ENCODE measurements at regions not wholly inside any gene's neighbourhood (a gene's known extent, or its start where the extent isn't known, plus 50 kb on each side); places are given as distances from the start of the nearest gene placed in this dataset.

DNA sequence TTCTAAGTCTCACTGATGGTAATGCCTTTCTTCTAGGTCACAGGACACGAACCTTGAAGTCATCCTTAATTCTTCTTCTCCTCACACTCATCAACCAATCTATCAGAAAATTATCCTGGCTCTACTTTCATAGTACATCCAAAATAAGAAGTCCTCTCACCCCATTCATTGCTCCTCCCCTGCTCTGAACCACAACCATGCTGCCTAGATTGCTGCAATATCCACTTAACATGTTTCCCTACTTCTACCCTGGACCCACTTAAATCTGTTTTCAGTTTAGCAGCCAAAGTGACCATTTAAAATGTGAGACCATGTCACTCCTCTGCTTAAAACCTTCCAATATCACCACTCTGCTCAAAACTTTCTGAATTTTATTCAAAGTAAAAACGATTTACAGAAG is 445.9 kb upstream of the FAT3 start:
- 34% methylated on average over 2 of the region's 2 CpGs for WGBS (ENCODE audit: insufficient coverage)
- TF ChIP-seq, protein P1, sequence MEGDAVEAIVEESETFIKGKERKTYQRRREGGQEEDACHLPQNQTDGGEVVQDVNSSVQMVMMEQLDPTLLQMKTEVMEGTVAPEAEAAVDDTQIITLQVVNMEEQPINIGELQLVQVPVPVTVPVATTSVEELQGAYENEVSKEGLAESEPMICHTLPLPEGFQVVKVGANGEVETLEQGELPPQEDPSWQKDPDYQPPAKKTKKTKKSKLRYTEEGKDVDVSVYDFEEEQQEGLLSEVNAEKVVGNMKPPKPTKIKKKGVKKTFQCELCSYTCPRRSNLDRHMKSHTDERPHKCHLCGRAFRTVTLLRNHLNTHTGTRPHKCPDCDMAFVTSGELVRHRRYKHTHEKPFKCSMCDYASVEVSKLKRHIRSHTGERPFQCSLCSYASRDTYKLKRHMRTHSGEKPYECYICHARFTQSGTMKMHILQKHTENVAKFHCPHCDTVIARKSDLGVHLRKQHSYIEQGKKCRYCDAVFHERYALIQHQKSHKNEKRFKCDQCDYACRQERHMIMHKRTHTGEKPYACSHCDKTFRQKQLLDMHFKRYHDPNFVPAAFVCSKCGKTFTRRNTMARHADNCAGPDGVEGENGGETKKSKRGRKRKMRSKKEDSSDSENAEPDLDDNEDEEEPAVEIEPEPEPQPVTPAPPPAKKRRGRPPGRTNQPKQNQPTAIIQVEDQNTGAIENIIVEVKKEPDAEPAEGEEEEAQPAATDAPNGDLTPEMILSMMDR (IDR thresholded peaks at IDR 0.05): no peak
- TF ChIP-seq EZH2 (IDR thresholded peaks at IDR 0.05; ENCODE audit: borderline replicate concordance, insufficient read depth, low read depth, low read length, poor library complexity, severe bottlenecking): no peak
- intact Hi-C loops (cut with micrococcal nuclease): no loop called here
- ATAC-seq (ENCODE audit: low read depth): no peak
- DNase-seq: no peak
- H2AFZ ChIP-seq (ENCODE audit: insufficient read depth, low read depth, low read length, poor library complexity, severe bottlenecking): no peak overlapping the region
- POLR2A ChIA-PET: no interaction called here
- H3K4me3 Mint-ChIP-seq: no peak overlapping the region
- H3K4me1 Mint-ChIP-seq: no peaks in the 10 kb centered on the region
- no peak overlapping the region for H3K27ac Mint-ChIP-seq
- H3K79me2 ChIP-seq (ENCODE audit: control insufficient read depth, insufficient read depth, low read length): no peaks in the 10 kb centered on the region
- H3K4me2 ChIP-seq (replicated peaks; ENCODE audit: low read depth, low read length, poor library complexity, severe bottlenecking): no peak overlapping the region
- no peaks in the 10 kb centered on the region for H3K4me1 ChIP-seq (ENCODE audit: control insufficient read depth in 2 of 2, insufficient read depth in 2 of 2, low read length in 2 of 2)
- no peak overlapping the region for H3K27ac ChIP-seq (ENCODE audit: low read length in 2 of 2)
- H3K27me3 Mint-ChIP-seq: no peaks in the 10 kb centered on the region
- H4K20me1 ChIP-seq (ENCODE audit: control insufficient read depth, insufficient read depth, low read length, poor library complexity, severe bottlenecking): no peaks in the 10 kb centered on the region
- no peak overlapping the region for H3K9ac ChIP-seq (ENCODE audit: low read length)
- H3K27me3 ChIP-seq (replicated peaks in 1 of 4; ENCODE audit: control extremely low read depth in 1 of 4, control insufficient read depth in 3 of 4, insufficient read depth in 4 of 4, low read length in 3 of 4): no peaks in the 10 kb centered on the region
- no peak overlapping the region for H3K4me3 ChIP-seq (ENCODE audit: control extremely low read depth in 1 of 5, extremely low read depth in 1 of 5, insufficient read depth in 1 of 5, low read depth in 2 of 5, low read length in 4 of 5)
- peaks cover 8% of the 10 kb centered on the region for H3K9me3 Mint-ChIP-seq (ENCODE audit: insufficient read depth)
- H3K9me3 ChIP-seq (ENCODE audit: control extremely low read depth in 1 of 3, control insufficient read depth in 2 of 3, insufficient read depth in 1 of 3, low read length in 2 of 3): peaks cover 0 to 8% (median 0%) of the 10 kb centered on the region in 3 donors
- H3K36me3 ChIP-seq (replicated peaks in 1 of 2; ENCODE audit: control extremely low read depth in 1 of 2, control insufficient read depth in 1 of 2, extremely low read depth in 1 of 2, insufficient read depth in 2 of 2, low read length in 1 of 2): no peaks in the 10 kb centered on the region
- CTCF ChIA-PET: no interaction called here

DNA sequence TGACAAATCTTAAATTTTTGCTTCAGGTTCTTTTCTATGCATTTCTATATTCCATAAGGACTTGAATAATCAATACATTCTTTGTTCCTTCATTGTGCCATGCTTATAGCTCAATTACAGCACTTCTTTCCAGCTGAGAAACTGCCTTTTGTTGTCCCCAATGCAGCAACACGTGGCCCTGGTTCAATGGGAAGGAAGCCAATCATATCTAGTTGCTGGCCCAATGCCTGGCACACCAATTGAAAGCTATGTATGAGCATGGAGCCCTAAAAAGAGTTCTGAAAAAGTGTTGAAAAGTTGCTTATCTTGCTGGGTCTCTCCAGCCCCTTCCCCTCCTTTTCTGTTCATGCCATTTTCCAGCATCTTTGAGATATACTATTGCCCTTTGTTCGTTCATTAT is 448.0 kb upstream of the FAT3 start:
- H3K27ac Mint-ChIP-seq: no peak overlapping the region
- no peaks in the 10 kb centered on the region for H3K27me3 Mint-ChIP-seq
- Histone ChIP-seq H3K4me3 (ENCODE audit: control extremely low read depth in 1 of 5, extremely low read depth in 1 of 5, insufficient read depth in 1 of 5, low read depth in 2 of 5, low read length in 4 of 5) (no peak overlapping the region), H3K79me2 (ENCODE audit: control insufficient read depth, insufficient read depth, low read length) (no peaks in the 10 kb centered on the region), H3K27ac (ENCODE audit: low read length in 2 of 2) (no peak overlapping the region), H3K4me1 (ENCODE audit: control insufficient read depth in 2 of 2, insufficient read depth in 2 of 2, low read length in 2 of 2) (no peaks in the 10 kb centered on the region), H3K4me2 (replicated peaks; ENCODE audit: low read depth, low read length, poor library complexity, severe bottlenecking) (no peak overlapping the region), H2AFZ (ENCODE audit: insufficient read depth, low read depth, low read length, poor library complexity, severe bottlenecking) (no peak overlapping the region), H4K20me1 (ENCODE audit: control insufficient read depth, insufficient read depth, low read length, poor library complexity, severe bottlenecking) (no peaks in the 10 kb centered on the region), H3K9me3 (ENCODE audit: control extremely low read depth in 1 of 3, control insufficient read depth in 2 of 3, insufficient read depth in 1 of 3, low read length in 2 of 3) (peaks cover 0 to 7% (median 0%) of the 10 kb centered on the region in 3 donors), H3K36me3 (replicated peaks in 1 of 2; ENCODE audit: control extremely low read depth in 1 of 2, control insufficient read depth in 1 of 2, extremely low read depth in 1 of 2, insufficient read depth in 2 of 2, low read length in 1 of 2) (no peaks in the 10 kb centered on the region), H3K27me3 (replicated peaks in 1 of 4; ENCODE audit: control extremely low read depth in 1 of 4, control insufficient read depth in 3 of 4, insufficient read depth in 4 of 4, low read length in 3 of 4) (no peaks in the 10 kb centered on the region), H3K9ac (ENCODE audit: low read length) (no peak overlapping the region)
- ChIA-PET POLR2A (no interaction called here), CTCF (no interaction called here)
- peaks cover 4% of the 10 kb centered on the region for H3K9me3 Mint-ChIP-seq (ENCODE audit: insufficient read depth)
- TF ChIP-seq, protein P1 (IDR thresholded peaks at IDR 0.05): no peak
- no peak for TF ChIP-seq EZH2 (IDR thresholded peaks at IDR 0.05; ENCODE audit: borderline replicate concordance, insufficient read depth, low read depth, low read length, poor library complexity, severe bottlenecking)
- no peak for DNase-seq
- intact Hi-C loops (cut with micrococcal nuclease): no loop called here
- WGBS (ENCODE audit: insufficient coverage): 77% methylated on average over 2 of the region's 2 CpGs
- H3K4me1 Mint-ChIP-seq: no peaks in the 10 kb centered on the region
- ATAC-seq (ENCODE audit: low read depth): no peak
- no peak overlapping the region for H3K4me3 Mint-ChIP-seq
